ENCODE measurements at regions not wholly inside any gene's neighbourhood (a gene's known extent, or its start where the extent isn't known, plus 50 kb on each side); places are given as distances from the start of the nearest gene placed in this dataset.
"Not testable (repeated sequence)": the region's sequence is repeated elsewhere in the genome, so short reads cannot be mapped to it uniquely, and the experiment has no call there.

DNA sequence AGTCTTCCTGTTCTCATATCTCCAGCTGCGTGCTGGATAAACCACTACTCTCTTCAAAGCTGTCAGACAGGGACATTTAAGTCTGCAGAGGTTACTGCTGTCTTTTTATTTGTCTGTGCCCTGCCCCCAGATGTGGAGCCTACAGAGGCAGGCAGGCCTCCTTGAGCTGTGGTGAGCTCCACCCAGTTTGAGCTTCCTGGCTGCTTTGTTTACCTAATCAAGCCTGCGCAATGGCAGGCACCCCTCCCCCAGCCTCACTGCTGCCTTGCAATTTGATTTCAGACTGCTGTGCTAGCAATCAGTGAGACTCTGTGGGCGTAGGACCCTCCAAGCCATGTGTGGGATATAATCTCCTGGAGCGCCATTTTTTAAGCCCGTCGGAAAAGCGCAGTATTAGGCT lies 331.8 kb upstream of the PRR16 start:
- not testable (repeated sequence) for TF ChIP-seq MYC (IDR thresholded peaks at IDR 0.05; ENCODE audit: borderline replicate concordance, low read length); CTCF (IDR thresholded peaks at IDR 0.05); POLR2A (IDR thresholded peaks at IDR 0.05; ENCODE audit: low read length); NPAS2 (CRISPR knock-in tag; IDR thresholded peaks at IDR 0.05; ENCODE audit: borderline replicate concordance); ELK1 (IDR thresholded peaks at IDR 0.05; ENCODE audit: low read depth, low read length); RAD21 (conservative IDR thresholded peaks at IDR 0.05 in 1 of 2, IDR thresholded peaks at IDR 0.05 in 1 of 2); EP300 (IDR thresholded peaks at IDR 0.05); MAZ (IDR thresholded peaks at IDR 0.05; ENCODE audit: borderline replicate concordance, low read depth, low read length); EHMT2 (IDR thresholded peaks at IDR 0.05; ENCODE audit: low read depth); JUNB (IDR thresholded peaks at IDR 0.05); KDM1A (IDR thresholded peaks at IDR 0.05; ENCODE audit: low read depth)
- TF ChIP-seq, protein P1, sequence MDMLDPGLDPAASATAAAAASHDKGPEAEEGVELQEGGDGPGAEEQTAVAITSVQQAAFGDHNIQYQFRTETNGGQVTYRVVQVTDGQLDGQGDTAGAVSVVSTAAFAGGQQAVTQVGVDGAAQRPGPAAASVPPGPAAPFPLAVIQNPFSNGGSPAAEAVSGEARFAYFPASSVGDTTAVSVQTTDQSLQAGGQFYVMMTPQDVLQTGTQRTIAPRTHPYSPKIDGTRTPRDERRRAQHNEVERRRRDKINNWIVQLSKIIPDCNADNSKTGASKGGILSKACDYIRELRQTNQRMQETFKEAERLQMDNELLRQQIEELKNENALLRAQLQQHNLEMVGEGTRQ (IDR thresholded peaks at IDR 0.05), result not testable (repeated sequence)

Data from A549 (cell line).